OCI-LY1 (cell line): ENCODE measurements at regions not wholly inside any gene's neighbourhood (a gene's known extent, or its start where the extent isn't known, plus 50 kb on each side); places are given as distances from the start of the nearest gene placed in this dataset.

Experiments used
- CTCF ChIP-seq: fragments of 200-600 bp; sonication (generic), shearing (Covaris generic); IDR thresholded peaks from 2 replicates; pipeline ENCODE4 v1.5.1; 2017; ENCODE audit warnings: mild to moderate bottlenecking, antibody characterized with exemption, low read length, moderate library complexity, mixed read lengths
- EZH2 ChIP-seq: fragments of 200-600 bp; sonication (generic), shearing (Covaris generic); IDR thresholded peaks from 2 replicates; pipeline ENCODE4 v1.8.0; 2017; ENCODE audit warnings: borderline replicate concordance, mixed run types, mild to moderate bottlenecking, antibody characterized with exemption, low read length, moderate library complexity, mixed read lengths

- no peak for TF ChIP-seq CTCF
- TF ChIP-seq EZH2: no peak
Measured at GRCh38 chr7:120186688-120187087, 86.3 kb upstream of the KCND2 start.
